Dermis blood vessel endothelial cell (primary cell): ENCODE measurements at regions not wholly inside any gene's neighbourhood (a gene's known extent, or its start where the extent isn't known, plus 50 kb on each side); places are given as distances from the start of the nearest gene placed in this dataset.
A peak's percentile ranks its signal among the peaks of the same experiment; 100 is the strongest.
"Not testable (repeated sequence)": the region's sequence is repeated elsewhere in the genome, so short reads cannot be mapped to it uniquely, and the experiment has no call there.

Source experiments
- DNase-seq: peaks from one replicate; pipeline ENCODE4 v3.0.0; 2010

GRCh38 chr7:86592185-86592584 lies 51.5 kb upstream of the GRM3 start:
- DNase-seq: no peak

- no peak for DNase-seq
These were observed 69.7 kb upstream of the GRM3 start for GRCh38 chr7:86574006-86574405.

DNA sequence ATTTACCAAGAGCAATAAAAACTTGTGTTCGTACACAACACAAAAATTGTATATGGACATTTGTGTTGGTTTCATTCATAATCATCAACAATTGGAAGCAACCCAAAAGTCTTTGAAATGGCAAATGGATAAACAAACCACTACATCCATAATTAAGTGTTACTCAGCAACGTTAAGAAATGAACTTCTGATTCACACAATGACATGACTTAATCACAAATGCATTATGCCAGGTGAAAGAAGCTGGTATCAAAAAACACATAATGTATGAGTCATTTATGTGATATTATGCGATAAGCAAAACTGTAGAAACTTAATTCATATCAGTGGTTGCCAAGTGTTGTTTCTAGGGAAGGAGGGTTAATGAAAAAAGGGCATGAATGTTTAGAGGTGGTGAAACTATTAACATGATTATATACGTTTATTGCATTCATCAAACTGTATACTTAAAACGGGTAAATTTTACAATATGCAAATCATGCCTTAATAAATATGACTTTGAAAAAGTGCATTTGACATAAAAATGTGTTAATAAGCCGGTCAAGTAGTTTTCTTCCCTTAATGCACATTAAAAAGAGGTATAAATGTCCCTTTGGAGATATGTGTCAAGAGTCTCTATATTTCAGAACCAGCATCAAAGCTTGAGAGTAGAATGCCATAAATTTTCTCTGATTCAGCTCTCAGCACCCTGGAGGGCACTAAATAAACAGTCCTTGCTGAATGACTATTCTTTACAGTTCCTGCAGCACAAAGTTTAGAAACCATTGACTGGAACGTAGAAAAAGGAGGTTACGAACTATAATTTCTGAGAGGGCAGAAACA lies 84.8 kb upstream of the GRM3 start:
- DNase-seq: no peak

GRCh38 chr7:86534641-86535040 lies 109.1 kb upstream of the GRM3 start:
- DNase-seq: no peak

- DNase-seq: no peak
These were observed 139.5 kb upstream of the GRM3 start for GRCh38 chr7:86504229-86504628.

GRCh38 chr7:86499986-86500385 lies 143.7 kb upstream of the GRM3 start:
- no peak for DNase-seq

DNA sequence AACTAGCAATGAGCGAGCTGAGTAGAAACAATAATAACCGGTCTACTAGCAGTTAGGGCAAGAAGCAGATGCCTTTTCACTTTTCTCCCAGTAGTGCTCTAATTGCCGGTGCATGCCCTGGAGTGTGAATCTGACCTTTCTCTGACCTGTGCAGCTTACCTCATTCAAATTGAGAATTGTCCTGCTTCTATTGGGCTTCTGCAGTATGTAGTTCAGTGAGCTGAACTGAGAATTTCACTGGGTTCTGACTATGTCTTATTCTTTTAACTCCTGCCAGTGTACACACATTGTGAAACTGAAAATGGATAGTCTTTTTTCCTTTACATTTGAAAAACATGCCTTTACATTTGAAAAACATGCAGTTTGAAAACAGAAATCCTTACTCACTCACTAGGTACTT lies 157.9 kb upstream of the GRM3 start:
- no peak for DNase-seq

DNA sequence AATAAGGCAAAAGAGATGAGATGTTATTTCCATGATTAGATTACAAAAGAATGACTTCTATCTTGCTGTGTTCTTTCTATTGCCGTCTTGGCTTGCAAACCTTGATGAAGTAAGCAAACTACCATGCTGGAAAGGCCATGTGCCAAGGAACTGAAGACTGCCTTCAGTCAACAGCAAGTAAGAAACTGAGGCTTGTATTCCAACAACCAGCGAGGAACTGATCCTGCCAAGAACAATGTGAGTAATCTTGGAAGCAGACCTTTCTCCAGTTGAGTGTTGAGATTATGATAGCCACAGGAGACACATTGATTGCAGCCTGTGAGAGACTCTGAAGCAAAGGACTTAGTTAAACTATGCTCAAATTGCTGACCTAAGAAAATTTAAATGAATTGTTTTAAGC lies 164.6 kb upstream of the GRM3 start:
- no peak for DNase-seq

DNA sequence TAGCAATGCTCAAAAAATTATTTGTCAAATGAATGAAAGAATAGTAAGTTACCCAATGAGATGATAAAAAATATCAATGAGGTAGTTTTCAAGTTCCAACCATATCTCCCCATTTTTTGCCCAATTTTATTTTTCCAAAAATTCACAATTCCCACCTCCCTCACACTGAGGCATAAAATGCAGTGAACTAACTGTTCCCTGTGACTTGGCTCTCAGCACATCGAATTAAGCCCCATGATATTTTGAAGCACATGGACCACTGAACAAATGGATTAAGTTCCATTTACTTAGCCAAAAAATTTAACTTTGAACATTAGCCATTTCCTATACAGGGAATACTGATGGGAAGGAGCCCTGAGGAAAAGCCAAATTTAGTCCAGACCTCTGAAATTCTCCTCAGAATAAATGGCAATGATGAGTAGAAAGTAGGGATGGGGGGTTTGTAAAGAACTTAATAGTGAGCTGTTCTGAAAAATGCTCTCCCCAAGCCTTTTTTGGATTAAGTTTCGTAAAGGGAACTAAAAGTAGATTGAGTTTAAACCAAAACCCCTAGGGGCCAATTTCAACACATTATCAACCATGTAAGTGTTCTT lies 166.3 kb upstream of the GRM3 start:
- no peak for DNase-seq

- DNase-seq: no peak
These were observed 172.9 kb upstream of the GRM3 start for GRCh38 chr7:86470763-86471162.

- peak; percentile 81 for DNase-seq
These were observed 173.9 kb upstream of the GRM3 start for GRCh38 chr7:86469680-86470295.

GRCh38 chr7:86454753-86455152 lies 189.0 kb upstream of the GRM3 start:
- no peak for DNase-seq

DNA sequence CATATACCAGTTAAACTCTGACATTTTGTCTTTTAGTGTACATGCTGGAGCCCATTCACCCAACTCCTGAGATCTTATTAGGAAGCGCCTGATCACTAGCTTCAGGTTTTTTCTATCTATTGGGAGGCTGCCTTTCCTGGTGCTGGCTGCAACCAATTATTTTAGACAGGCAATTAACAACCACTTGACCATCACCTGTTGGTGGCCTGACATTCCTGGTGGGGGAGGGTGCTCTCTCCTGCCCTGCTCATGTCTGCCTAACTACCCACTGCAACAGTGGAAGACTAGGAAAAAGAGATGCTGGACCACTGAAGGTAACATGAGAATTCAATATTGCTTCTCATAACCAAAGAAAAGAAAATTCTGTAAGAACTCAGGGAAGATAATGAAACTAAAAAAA lies 190.3 kb upstream of the GRM3 start:
- DNase-seq: no peak

GRCh38 chr7:86448856-86449255 lies 194.9 kb upstream of the GRM3 start:
- DNase-seq: no peak

DNA sequence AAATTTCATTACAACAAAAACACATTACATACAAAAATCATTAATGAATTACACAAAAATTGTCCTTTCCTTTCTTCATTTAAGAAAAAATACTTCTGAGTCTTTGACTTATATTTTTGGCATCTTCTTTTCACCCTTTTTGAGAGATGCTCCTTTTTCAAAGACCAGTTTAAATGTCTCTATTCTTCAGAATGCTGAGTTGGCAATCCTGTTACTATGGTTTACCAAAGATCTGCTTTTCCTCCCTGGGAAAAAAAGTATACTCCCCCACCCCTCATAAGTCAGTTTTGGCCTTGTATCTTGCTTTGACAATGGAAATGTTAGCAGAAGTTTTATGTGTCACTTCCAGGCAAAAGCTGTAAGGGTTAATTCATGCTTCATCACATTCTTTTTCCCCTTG lies 198.4 kb upstream of the GRM3 start:
- DNase-seq: no peak

GRCh38 chr7:86444245-86444644 lies 199.5 kb upstream of the GRM3 start:
- DNase-seq: no peak

DNA sequence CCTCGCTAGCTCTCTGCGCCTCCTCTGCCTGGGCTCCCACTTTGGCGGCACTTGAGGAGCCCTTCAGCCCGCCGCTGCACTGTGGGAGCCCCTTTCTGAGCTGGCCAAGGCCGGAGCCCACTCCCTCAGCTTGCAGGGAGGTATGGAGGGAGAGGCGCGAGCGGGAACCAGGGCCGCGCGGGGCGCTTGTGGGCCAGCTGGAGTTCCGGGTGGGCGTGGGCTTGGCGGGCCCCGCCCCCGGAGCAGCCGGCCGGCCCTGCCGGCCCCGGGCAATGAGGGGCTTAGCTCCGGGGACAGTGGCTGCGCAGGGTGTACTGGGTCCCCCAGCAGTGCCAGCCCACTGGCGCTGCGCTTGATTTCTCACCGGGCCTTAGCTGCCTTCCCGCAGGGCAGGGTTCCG lies 203.3 kb upstream of the GRM3 start:
- DNase-seq: not testable (repeated sequence)

GRCh38 chr7:86437951-86438450 lies 205.7 kb upstream of the GRM3 start:
- no peak for DNase-seq

- no peak for DNase-seq
These were observed 211.9 kb upstream of the GRM3 start for GRCh38 chr7:86431761-86432160.

DNA sequence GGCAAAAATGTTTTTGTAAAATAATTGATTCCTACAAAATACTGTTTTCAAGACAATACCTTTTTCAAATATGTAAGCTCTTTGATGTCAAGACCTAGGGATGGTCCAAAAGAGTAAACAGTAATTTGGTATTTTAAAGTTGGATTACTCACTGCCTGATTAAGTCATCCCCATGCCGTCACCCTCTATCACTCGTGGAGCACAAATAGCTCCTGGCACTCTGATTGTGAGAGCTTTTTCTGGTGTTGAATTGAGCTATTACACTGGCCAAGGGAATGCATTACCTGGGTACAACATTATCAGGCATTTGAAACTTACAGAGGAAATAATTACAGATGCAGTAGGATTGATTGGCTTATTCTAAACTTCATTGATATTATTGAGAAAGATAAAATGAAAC lies 231.9 kb upstream of the GRM3 start:
- DNase-seq: no peak

- no peak for DNase-seq
These were observed 236.4 kb upstream of the GRM3 start for GRCh38 chr7:86407291-86407690.

- no peak for DNase-seq
These were observed 251.9 kb upstream of the GRM3 start for GRCh38 chr7:86391813-86392212.

GRCh38 chr7:86375602-86376001 lies 268.1 kb upstream of the GRM3 start:
- not testable (repeated sequence) for DNase-seq

- no peak for DNase-seq
These were observed 271.4 kb upstream of the GRM3 start for GRCh38 chr7:86372262-86372661.
